ENCODE measurements at regions not wholly inside any gene's neighbourhood (a gene's known extent, or its start where the extent isn't known, plus 50 kb on each side); places are given as distances from the start of the nearest gene placed in this dataset.

- no peak for DNase-seq (ENCODE audit: low spot score)
- in situ Hi-C loops (cut with HindIII; ENCODE audit: low sequenced_read_pairs): no loop called here
Measured at GRCh38 chr5:58135571-58136335, 324.1 kb downstream of the PLK2 start.

GRCh38 chr5:58133631-58134296 is 326.1 kb downstream of the PLK2 start:
- in situ Hi-C loops (cut with HindIII; ENCODE audit: low sequenced_read_pairs): no loop called here
- no peak for DNase-seq (ENCODE audit: low spot score)

- no peak for DNase-seq (ENCODE audit: low spot score)
- in situ Hi-C loops (cut with HindIII; ENCODE audit: low sequenced_read_pairs): no loop called here
Measured at GRCh38 chr5:58133216-58133615, 326.7 kb downstream of the PLK2 start.

- peak; percentile 37 for DNase-seq (ENCODE audit: low spot score)
- in situ Hi-C loops (cut with HindIII; ENCODE audit: low sequenced_read_pairs): no loop called here
Measured at GRCh38 chr5:58127255-58128220, 332.3 kb downstream of the PLK2 start.

- in situ Hi-C loops (cut with HindIII; ENCODE audit: low sequenced_read_pairs): no loop called here
- no peak for DNase-seq (ENCODE audit: low spot score)
Measured at GRCh38 chr5:58123501-58123900, 336.4 kb downstream of the PLK2 start.

- in situ Hi-C loops (cut with HindIII; ENCODE audit: low sequenced_read_pairs): no loop called here
- DNase-seq (ENCODE audit: low spot score): no peak
Measured at GRCh38 chr5:58122848-58123392, 337.0 kb downstream of the PLK2 start.

GRCh38 chr5:58122157-58122556 is 337.7 kb downstream of the PLK2 start:
- no peak for DNase-seq (ENCODE audit: low spot score)
- in situ Hi-C loops (cut with HindIII; ENCODE audit: low sequenced_read_pairs): no loop called here

GRCh38 chr5:58121391-58121790 is 338.5 kb downstream of the PLK2 start:
- DNase-seq (ENCODE audit: low spot score): no peak
- in situ Hi-C loops (cut with HindIII; ENCODE audit: low sequenced_read_pairs): no loop called here

- DNase-seq (ENCODE audit: low spot score): no peak
- in situ Hi-C loops (cut with HindIII; ENCODE audit: low sequenced_read_pairs): no loop called here
Measured at GRCh38 chr5:58117542-58117941, 342.3 kb downstream of the PLK2 start.

- in situ Hi-C loops (cut with HindIII; ENCODE audit: low sequenced_read_pairs): no loop called here
- DNase-seq (ENCODE audit: low spot score): no peak
Measured at GRCh38 chr5:58116346-58116745, 343.5 kb downstream of the PLK2 start.

GRCh38 chr5:58115811-58116210 is 344.1 kb downstream of the PLK2 start:
- in situ Hi-C loops (cut with HindIII; ENCODE audit: low sequenced_read_pairs): no loop called here
- no peak for DNase-seq (ENCODE audit: low spot score)

- in situ Hi-C loops (cut with HindIII; ENCODE audit: low sequenced_read_pairs): no loop called here
- DNase-seq (ENCODE audit: low spot score): no peak
Measured at GRCh38 chr5:58114324-58114723, 345.6 kb downstream of the PLK2 start.

GRCh38 chr5:58113172-58113571 is 346.7 kb downstream of the PLK2 start:
- in situ Hi-C loops (cut with HindIII; ENCODE audit: low sequenced_read_pairs): no loop called here
- no peak for DNase-seq (ENCODE audit: low spot score)

- no peak for DNase-seq (ENCODE audit: low spot score)
- in situ Hi-C loops (cut with HindIII; ENCODE audit: low sequenced_read_pairs): no loop called here
Measured at GRCh38 chr5:58108511-58108910, 351.4 kb downstream of the PLK2 start.

- DNase-seq (ENCODE audit: low spot score): no peak
- in situ Hi-C loops (cut with HindIII; ENCODE audit: low sequenced_read_pairs): no loop called here
Measured at GRCh38 chr5:58107704-58108103, 352.2 kb downstream of the PLK2 start.

- in situ Hi-C loops (cut with HindIII; ENCODE audit: low sequenced_read_pairs): no loop called here
Measured at GRCh38 chr5:58106754-58107410, 353.0 kb downstream of the PLK2 start.

GRCh38 chr5:58105836-58106235 is 354.1 kb downstream of the PLK2 start:
- DNase-seq (ENCODE audit: low spot score): no peak
- in situ Hi-C loops (cut with HindIII; ENCODE audit: low sequenced_read_pairs): no loop called here

More at GRCh38 chr5:58106754-58107410, 353.0 kb downstream of the PLK2 start:
- no peak for DNase-seq (ENCODE audit: low spot score)

GRCh38 chr5:58099257-58099656 is 360.6 kb downstream of the PLK2 start:
- in situ Hi-C loops (cut with HindIII; ENCODE audit: low sequenced_read_pairs): no loop called here
- DNase-seq (ENCODE audit: low spot score): no peak

GRCh38 chr5:58094031-58094430 is 365.9 kb downstream of the PLK2 start:
- in situ Hi-C loops (cut with HindIII; ENCODE audit: low sequenced_read_pairs): no loop called here
- no peak for DNase-seq (ENCODE audit: low spot score)
